AG09319 (cell line): ENCODE measurements at regions not wholly inside any gene's neighbourhood (a gene's known extent, or its start where the extent isn't known, plus 50 kb on each side); places are given as distances from the start of the nearest gene placed in this dataset.
"Not testable (repeated sequence)": the region's sequence is repeated elsewhere in the genome, so short reads cannot be mapped to it uniquely, and the experiment has no call there.

Experiments used
- DNase-seq: peaks from one replicate; pipeline ENCODE4 v3.0.0-alpha.2; 2010; ENCODE audit warnings: low read depth; ENCODE audit errors: extremely low read depth
- TF ChIP-seq, protein P1 (sequence below): IDR thresholded peaks from 2 replicates; pipeline ENCODE4 v1.5.1; 2011; ENCODE audit warnings: low read depth, mild to moderate bottlenecking, inconsistent platforms, low read length, moderate library complexity

DNA sequence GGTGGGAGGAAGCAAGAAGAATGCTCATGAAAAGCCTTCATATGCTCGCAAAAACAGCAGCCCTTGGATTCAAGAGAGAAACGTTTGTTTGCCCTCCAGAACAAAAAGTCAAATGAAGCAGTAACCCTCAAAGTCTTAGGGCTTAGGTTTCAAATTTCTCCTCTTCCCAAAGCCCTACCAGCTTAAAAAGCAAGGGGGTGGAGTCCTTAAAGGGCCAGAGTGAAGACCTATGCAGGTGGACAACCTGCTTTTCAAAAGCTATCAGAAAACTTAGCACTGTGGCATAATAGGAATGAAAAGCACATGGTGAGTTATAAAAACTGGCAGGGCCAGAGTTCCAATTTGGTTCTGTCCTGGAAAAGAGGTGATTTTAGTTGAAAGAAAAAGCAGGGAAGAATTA, 253.3 kb downstream of the NAP1L3 start:
- DNase-seq: no peak

DNA sequence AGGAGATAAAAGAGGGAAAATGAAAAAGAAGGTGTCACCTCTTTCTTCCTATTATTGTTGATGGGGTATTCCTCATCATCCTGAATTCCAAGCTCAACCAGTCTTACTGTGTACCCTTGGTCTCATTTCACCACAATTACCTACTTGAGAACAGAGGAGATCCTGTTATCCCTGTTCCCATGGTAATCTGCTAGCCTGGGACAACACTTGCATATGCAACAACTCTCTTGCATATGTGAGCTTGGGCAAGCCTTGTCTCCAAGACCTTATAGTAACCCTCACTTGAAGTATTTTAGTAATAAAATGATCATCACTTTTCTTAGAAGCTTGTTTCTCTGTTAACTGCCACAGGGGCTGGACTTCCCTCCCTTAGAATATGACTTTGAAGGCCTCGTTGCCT, 253.7 kb downstream of the NAP1L3 start:
- TF ChIP-seq, protein P1, sequence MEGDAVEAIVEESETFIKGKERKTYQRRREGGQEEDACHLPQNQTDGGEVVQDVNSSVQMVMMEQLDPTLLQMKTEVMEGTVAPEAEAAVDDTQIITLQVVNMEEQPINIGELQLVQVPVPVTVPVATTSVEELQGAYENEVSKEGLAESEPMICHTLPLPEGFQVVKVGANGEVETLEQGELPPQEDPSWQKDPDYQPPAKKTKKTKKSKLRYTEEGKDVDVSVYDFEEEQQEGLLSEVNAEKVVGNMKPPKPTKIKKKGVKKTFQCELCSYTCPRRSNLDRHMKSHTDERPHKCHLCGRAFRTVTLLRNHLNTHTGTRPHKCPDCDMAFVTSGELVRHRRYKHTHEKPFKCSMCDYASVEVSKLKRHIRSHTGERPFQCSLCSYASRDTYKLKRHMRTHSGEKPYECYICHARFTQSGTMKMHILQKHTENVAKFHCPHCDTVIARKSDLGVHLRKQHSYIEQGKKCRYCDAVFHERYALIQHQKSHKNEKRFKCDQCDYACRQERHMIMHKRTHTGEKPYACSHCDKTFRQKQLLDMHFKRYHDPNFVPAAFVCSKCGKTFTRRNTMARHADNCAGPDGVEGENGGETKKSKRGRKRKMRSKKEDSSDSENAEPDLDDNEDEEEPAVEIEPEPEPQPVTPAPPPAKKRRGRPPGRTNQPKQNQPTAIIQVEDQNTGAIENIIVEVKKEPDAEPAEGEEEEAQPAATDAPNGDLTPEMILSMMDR: no peak
- no peak for DNase-seq

More for the DNA sequence above, 253.3 kb downstream of the NAP1L3 start:
- TF ChIP-seq, protein P1: no peak

DNA sequence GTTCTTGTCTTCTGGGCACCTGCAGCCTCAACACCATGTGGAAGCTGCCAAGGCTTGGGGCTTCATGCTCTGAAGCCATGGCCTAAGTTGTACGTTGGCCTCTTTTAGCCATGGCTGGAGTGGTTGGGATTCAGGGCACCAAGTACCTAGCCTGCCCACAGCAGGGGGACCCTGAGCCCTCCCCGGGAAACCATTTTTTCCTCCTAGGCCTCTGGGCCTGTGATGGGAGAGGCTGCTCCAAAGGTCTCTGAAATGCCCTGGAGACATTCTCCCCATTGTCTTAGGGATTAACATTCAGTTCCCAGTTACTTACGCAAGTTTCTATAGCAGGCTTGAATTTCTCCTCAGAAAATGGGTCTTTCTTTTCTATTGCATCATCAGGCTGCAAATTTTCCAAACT, 269.3 kb downstream of the NAP1L3 start:
- DNase-seq: no peak
- TF ChIP-seq, protein P1: no peak

DNA sequence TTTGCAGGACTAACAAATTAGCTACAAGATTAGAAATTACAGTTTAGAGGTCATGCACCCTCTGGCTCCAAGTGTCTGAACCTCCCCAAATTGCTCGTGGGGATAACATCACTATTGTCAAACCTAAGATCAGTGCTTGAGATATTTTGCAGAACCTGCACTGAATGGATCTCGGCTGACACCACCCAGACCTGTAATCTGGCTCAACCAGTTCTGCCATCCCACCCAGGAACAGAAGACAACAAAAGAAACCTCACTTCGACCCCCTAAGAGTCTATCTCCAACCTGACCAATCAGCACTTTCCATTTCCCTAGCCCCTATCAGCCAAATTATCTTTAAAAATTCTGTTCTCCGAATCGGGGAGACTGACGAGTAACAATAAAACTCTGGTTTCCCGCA, 318.7 kb downstream of the NAP1L3 start:
- no peak for DNase-seq

DNA sequence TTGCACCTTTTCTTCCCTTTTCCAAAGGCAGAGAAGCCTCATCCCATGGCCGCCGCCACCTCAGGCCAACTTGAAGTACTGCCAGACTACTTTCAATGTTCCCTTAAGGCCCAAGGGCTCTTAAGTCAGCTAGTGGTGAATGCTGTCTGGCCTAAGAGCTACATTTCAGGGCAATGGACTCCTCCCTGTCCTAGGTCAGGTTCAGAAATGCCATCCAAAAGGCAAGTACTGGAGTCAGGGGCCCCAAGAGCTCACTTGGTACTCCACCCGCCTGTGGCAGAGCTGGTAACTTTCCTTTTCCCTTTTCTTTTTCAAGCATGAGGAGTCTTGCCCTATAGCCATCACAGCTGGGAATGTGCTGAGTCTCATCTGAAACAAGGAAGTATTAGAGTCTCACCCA, 327.1 kb downstream of the NAP1L3 start:
- no peak for DNase-seq
- TF ChIP-seq, protein P1: no peak

More for the DNA sequence above, 318.7 kb downstream of the NAP1L3 start:
- TF ChIP-seq, protein P1: no peak

DNA sequence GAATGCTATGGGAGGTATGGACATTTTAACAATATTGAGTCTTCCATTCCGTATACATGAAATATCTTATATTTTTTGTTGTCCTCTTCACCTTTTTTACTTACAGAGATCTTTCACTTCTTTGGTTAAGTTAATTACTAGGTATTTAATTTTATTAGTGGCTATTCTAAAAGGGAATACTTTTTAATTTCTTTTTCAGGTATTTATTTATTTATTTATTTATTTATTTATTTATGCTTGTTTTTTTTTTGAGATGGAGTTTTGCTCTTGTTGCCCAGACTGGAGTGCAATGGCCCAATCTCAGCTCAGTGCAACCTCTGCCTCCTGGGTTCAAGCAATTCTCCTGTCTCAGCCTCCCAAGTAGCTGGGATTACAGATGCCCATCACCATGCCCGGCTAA, 329.1 kb downstream of the NAP1L3 start:
- not testable (repeated sequence) for DNase-seq

DNA sequence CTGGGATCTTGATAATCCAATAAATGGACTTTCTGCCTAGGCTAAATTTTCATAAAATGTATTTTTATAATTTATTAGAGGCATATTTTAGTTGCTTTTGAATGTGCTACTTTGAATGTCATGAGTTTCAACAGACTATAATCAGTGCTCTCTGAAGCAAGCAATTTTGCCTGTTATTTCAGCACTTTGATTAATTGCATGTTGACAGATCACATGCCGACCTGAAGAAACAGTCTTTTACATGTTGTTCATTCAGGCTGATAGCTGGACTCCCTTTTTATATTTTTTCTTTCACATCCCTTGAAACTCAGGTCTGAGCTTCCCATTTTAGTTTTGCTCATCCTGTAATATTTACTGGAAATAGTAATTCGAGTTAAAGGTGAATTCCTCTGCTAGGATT, 341.0 kb downstream of the NAP1L3 start:
- TF ChIP-seq, protein P1: no peak
- no peak for DNase-seq

DNA sequence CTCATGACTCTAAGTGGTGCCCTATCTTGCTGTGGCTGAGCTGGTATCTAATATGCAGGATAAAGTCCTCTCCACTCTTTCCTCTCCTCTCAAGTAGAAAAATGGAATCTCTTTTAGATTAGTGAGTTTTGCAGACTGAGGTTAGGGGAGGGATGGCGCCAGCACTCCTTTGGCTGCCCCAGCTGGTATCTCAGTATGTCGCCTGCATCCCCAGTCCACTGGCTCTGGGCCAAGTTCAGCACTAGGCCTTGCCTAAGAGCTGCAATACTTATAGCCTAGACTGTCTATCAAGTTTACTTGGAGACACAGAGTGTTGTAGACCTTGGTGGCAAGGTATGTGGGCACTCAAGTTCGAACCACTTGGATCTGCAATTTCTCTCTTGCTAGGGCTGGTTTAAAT, 351.3 kb downstream of the NAP1L3 start:
- DNase-seq: no peak

More for the DNA sequence above, 351.3 kb downstream of the NAP1L3 start:
- TF ChIP-seq, protein P1: no peak
